Esophagus muscularis mucosa (tissue), 2 donors: ENCODE measurements at regions not wholly inside any gene's neighbourhood (a gene's known extent, or its start where the extent isn't known, plus 50 kb on each side); places are given as distances from the start of the nearest gene placed in this dataset.

Source experiments
- EP300 ChIP-seq: sonication (generic); formaldehyde crosslinking; IDR thresholded peaks from one replicate; pipeline ENCODE4 v1.6.1; 2017; ENCODE audit warnings: antibody characterized with exemption
- POLR2A ChIP-seq: fragments of 450-650 bp; IDR thresholded peaks from one replicate; pipeline ENCODE4 v1.6.1; 2017; ENCODE audit warnings: antibody characterized with exemption, moderate library complexity, mild to moderate bottlenecking, low read depth

DNA sequence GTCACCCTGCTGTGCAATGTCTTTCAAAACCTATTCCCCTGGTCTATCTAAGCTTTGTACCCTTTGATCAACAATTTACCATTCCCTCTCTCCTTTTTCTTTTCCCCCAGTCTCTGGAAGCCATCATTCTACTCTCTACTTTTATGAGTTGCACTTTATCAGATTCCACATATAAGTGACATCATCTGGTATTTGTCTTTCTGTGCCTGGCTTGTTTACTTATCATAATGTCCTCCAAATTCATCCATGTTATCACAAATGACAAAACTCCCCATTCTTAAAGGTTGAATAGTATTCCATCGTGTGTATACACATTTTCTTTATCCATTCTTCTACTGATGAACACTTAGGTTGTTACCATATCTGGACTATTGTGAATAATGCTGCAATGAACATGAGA, 344.2 kb upstream of the CCNH start:
- TF ChIP-seq POLR2A: no peak
- no peak for TF ChIP-seq EP300
